Stimulated activated CD4-positive, alpha-beta T cell treated with anti-CD3 and anti-CD28 coated beads, Interleukin-2, amount 100 ng/mL, for 24 hours (primary cell): ENCODE measurements at regions not wholly inside any gene's neighbourhood (a gene's known extent, or its start where the extent isn't known, plus 50 kb on each side); places are given as distances from the start of the nearest gene placed in this dataset.
"Not testable (repeated sequence)": the region's sequence is repeated elsewhere in the genome, so short reads cannot be mapped to it uniquely, and the experiment has no call there.

Source experiments
- DNase-seq, 2 donors: peaks; one replicate each; pipeline ENCODE4 v3.0.0-alpha.2; 2020

GRCh38 chr14:48341069-48341468 lies 665.7 kb upstream of the MDGA2 start:
- no peak for DNase-seq

DNA sequence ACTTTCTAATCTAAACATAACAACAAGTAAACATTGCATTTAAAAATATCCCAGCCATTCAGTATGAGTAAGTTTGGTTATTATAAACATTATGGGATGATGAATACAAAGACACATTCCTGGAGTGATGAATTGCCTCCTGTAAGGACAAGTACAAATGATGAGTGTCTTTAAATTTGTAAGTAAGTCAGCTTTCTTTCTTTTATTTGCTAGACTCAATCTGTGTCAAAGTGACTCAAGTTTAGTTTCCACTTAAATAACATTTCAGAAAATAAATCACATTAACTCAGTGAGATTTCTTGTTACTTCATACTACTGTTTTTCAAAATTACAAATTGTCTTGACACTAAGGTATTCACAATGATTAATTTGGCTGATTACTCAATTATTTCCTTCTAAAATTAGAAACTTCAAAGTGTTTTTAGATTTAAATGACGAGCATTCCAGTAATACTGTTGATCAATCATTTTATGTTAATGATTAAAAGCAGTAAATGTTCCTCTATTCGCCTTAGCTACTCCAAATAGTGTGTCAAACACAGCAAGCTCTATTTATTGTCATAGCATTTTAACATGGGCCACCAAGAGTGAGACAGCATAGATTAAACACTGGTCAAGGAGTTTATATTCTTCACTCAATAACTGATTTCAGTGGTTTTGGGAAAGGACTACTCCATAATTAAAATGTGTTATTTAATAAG lies 658.0 kb upstream of the MDGA2 start:
- no peak for DNase-seq

DNA sequence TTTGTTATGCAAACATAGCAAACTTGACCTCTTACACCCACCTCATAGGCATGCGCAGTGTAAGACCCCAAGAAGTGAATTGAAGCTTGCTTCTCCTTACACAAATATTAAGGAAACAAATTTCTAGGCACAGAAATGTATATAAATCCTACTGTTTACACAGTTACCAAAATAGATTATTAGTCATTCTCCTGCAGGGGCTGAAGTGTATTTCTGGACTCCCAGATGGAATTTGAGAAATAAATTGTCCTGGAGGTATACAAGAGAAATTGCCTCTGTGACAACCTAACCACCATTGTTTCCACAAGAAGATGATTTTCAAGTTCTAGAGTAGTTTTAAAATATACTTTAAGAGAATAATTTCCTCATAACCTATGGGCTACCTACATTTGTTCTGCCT lies 656.0 kb upstream of the MDGA2 start:
- DNase-seq = no peak

DNA sequence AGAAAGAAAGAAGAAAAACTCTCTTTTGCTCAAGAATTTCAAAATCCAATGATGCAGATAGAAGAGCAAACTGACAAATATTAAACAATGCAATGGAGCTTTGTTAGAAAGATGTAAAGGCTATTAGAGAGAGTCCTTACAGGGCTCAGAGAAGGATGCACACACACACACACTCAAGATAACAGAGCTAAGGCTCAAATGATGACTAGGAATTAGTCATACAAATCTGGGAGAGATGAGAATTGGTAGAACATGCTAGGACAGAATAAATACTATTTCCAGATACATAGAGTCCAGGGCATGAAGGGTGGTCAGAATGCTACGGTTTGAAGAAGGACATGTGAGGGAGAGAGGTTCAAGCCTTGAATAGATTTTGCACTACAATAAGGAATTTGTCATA lies 650.1 kb upstream of the MDGA2 start:
- no peak for DNase-seq

- no peak for DNase-seq
These were observed 648.3 kb upstream of the MDGA2 start for GRCh38 chr14:48323665-48324064.

GRCh38 chr14:48319823-48320222 lies 644.4 kb upstream of the MDGA2 start:
- DNase-seq = no peak

GRCh38 chr14:48304729-48305128 lies 629.3 kb upstream of the MDGA2 start:
- DNase-seq = no peak

GRCh38 chr14:48289701-48290100 lies 614.3 kb upstream of the MDGA2 start:
- DNase-seq = no peak

GRCh38 chr14:48285217-48285616 lies 609.8 kb upstream of the MDGA2 start:
- DNase-seq = not testable (repeated sequence)

GRCh38 chr14:48275301-48275700 lies 599.9 kb upstream of the MDGA2 start:
- DNase-seq = no peak

DNA sequence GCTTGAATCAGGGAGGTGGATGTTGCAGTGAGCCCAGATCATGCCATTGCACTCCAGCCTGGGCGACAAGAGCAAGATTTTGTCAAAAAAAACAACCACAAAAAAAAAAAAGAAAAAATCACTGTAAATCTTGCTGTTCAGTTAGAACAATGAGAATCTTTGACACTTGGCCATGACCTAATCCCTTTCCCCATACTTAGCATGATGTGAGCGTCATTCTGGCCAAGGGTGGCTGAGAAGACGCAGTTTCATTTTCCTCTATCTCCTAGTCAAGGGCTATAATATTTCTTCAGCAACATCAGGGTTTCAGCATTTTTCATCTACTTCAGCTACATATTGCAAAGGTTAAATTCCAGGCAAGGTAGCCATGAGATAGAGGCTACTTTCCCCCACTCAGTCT lies 599.4 kb upstream of the MDGA2 start:
- DNase-seq = no peak

- DNase-seq = not testable (repeated sequence)
These were observed 592.5 kb upstream of the MDGA2 start for GRCh38 chr14:48267926-48268325.

DNA sequence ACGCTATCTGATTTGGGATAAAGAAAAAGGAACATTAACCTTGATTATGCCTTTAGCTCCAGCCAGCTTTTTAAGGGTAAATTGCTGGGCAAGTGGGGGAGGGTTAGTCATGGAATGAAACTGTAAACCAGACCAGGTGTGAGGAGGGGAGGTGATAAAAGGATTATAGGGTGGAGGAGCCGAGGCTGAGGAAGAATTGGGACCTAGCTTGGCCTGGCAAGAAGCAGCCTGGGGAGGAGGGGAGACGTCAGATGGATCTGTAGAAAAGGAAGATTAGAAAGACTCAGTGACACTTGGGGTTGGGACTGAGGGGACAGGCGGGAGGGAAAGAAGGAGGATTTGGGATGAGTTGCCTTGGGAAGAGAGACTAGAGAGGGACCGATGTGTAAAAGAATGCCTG lies 590.8 kb upstream of the MDGA2 start:
- not testable (repeated sequence) for DNase-seq

DNA sequence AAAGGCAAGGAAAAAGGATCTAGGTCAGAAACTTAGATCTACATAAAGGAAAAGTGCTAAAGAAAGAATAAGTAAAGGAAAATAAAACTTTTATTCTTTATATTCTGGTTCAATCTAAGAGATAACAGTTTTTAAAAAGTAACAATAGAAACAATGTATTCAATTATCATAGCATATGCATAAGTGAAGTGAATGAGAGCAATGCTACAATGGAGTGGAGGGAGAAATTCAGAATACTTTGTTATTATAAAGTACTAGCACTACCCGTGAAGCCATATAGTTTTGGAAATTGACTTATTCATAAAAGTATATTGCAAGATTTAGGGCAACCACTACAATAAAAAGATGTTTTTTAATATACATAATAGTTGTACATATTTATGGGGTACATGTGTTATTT lies 586.0 kb upstream of the MDGA2 start:
- no peak for DNase-seq

DNA sequence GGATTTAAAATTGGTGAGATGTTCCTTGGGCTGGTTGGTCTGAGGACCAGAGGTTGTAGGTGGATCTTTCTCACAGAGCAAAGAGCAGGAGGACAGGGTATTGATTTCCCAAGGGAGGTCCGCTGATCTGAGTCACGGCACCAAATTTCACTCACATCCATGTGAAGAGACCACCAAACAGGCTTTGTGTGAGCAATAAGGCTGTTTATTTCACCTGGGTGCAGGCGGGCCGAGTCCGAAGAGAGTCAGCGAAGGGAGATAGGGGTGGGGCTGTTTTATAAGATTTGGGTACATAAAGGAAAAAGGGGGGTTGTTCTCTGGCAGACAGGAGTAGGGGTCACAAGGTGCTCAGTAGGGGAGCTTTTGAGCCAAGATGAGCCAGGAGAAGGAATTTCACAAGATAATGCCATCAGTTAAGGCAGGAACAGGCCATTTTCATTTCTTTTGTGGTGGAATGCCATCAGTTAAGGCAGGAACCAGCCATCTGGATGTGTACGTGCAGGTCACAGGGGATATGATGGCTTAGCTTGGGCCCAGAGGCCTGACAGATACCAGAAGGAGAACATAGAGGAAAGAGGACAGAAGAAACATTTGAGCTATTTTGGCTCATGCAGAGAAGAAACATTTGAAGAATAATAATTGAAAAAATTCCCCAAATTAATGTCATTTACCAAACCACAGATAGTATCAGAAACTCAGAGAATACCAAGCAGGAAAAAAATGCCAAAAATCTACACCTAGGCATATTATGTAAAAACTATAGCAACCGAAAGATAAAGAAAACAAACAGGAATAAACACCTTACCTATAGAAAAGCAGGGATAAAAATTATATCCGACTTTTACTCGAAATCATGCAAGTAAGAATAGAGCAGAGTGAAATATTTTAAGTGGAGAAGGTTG lies 585.2 kb upstream of the MDGA2 start:
- not testable (repeated sequence) for DNase-seq

DNA sequence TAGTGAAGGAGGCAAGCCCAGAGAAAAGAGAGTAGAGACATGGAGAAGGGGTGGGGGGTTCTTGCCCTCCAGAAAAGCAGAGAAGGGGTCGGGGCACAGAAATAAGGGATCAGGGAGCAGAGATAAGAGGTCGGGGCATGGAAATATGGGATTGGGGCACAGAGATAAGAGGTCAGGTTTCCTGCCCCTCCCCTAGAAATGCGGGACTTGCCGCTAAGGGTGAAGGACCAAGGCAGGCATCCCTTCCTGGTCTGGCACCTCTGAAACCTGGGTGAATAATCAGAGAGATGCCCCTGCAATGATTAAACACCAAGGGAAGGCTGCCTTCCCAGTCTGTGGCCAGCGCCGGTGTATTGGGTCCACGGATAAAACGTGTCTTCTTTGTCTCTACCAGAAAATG lies 584.5 kb upstream of the MDGA2 start:
- not testable (repeated sequence) for DNase-seq

GRCh38 chr14:48259232-48259631 lies 583.8 kb upstream of the MDGA2 start:
- not testable (repeated sequence) for DNase-seq

DNA sequence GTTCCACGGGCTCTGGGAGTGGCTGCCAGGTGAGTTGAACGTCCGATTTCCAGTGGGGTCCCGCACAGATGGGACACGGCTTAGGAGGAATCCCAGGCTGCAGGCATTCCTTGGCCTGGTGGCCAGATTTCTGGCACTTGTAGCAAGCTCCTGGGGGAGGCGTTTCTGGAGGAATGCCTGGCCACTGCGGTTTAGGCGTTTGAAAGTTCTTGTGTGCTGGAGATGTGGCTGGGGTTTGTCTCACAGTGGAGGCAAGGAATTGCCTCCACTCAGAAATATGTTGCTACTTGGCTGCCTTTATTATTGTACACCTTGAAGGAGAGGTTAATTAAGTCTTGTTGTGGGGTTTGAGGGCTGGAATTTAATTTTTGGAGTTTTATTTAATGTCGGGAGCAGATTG lies 583.3 kb upstream of the MDGA2 start:
- not testable (repeated sequence) for DNase-seq

GRCh38 chr14:48253020-48253419 lies 577.6 kb upstream of the MDGA2 start:
- DNase-seq = no peak

- no peak for DNase-seq
These were observed 575.9 kb upstream of the MDGA2 start for GRCh38 chr14:48251290-48251689.

DNA sequence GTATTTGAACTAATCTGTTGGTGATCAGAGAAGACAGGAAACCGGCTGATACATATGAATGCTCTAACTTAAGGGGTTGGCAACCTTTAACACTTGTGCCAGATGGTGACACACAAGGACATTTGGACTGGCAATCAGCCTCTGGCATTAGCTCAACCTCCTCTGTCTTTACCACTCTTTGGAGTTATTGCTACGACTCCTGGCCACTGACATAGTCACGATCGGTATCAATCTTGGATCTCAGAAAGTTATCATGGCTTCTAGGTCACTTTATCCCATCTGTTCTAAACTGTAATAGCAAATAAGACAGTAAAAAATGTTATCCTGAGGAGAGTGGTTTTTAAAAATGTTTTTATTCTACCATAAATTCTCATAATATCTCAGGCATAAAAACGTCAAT lies 575.2 kb upstream of the MDGA2 start:
- no peak for DNase-seq

DNA sequence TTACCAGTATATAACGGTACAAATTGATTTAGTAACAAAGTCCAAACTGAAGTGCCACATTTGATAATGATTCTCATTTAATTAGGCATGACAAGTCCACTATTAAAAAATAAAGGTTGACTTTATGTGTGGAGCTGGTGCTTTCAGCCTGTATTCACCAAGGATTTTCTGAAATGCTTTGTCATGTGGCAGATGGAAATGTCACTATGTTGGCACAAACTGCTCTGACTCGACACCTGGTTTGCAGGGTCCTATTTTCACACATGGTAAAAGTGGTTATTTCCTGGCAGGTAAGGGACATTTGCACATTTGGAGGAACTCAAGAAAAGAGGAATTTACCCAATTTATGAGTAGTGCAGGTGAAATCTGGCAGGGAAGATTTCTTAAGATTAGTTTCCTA lies 572.6 kb upstream of the MDGA2 start:
- no peak for DNase-seq

- DNase-seq = no peak
These were observed 568.5 kb upstream of the MDGA2 start for GRCh38 chr14:48243900-48244299.

DNA sequence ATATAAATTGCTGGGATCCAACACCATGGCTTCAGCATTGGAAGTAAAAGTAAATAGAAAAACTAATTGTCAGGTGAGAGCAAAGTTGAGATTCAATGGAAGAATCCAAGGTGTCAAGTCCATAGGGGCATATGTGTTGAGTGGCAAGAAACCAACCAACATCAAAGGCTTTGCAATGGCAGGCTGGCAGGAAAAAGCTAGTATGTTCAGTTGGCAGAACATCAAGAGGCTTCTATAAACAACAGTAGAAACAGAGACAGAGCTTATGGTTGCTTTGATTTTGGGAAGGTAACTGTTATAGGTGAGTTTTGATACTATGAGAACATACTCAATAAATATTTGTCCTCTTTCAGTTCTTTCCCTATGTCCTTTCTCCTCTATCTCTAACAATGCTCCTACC lies 553.7 kb upstream of the MDGA2 start:
- no peak for DNase-seq
